ENCODE measurements at regions not wholly inside any gene's neighbourhood (a gene's known extent, or its start where the extent isn't known, plus 50 kb on each side); places are given as distances from the start of the nearest gene placed in this dataset.

DNA sequence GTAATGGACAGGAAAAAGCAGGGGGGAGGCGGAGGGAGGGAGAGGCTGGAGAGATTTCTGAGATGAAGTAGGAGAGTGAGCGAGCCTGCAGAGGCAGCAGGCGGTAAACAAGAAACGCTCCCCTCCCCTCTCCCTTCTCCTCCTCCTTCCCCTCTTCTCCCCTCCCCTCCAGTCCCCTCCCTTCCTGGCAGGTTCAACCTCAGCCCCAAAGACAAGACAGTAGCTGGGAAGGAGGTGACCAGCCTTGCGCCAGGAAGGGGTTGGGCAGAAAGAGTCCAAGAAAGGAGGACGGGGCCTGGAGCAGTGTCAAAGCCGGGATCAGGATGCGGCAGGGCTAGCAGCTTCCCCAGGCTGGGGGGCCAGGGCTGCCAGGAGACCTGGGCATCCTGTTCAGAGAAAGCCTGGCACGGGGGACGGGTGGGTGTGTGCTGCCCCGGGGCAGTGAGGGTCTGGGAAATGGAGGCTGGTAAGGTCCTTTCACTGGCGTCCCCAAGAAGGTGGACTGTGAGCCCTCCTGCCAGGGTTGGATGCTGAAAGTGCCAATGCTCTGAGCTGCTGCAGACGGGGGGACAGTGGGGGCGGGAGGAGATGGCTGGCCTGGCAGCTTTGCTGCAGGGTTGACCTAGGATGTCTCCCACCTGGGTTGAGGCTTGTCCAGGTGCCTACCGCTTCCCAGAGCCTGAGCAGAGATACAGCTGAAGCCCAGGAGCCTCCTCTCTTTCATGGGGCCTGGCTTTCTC, 261.6 kb upstream of the TNRC6C start:
- TF ChIP-seq RAD21 (IDR thresholded peaks at IDR 0.05; ENCODE audit: low read depth) (no peak), CREB1 (IDR thresholded peaks at IDR 0.05; ENCODE audit: low read depth) (no peak), FOXM1 (IDR thresholded peaks at IDR 0.05; ENCODE audit: borderline replicate concordance, low read depth) (no peak), TCF12 (IDR thresholded peaks at IDR 0.05; ENCODE audit: low read depth) (no peak), EGR1 (IDR thresholded peaks at IDR 0.05) (no peak), ZBTB7A (IDR thresholded peaks at IDR 0.05; ENCODE audit: low read depth) (no peak), TEAD4 (IDR thresholded peaks at IDR 0.05) (no peak), EP300 (IDR thresholded peaks at IDR 0.05; ENCODE audit: borderline replicate concordance) (no peak), NFIC (IDR thresholded peaks at IDR 0.05) (no peak)
- TF ChIP-seq, protein P1, sequence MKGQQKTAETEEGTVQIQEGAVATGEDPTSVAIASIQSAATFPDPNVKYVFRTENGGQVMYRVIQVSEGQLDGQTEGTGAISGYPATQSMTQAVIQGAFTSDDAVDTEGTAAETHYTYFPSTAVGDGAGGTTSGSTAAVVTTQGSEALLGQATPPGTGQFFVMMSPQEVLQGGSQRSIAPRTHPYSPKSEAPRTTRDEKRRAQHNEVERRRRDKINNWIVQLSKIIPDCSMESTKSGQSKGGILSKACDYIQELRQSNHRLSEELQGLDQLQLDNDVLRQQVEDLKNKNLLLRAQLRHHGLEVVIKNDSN (IDR thresholded peaks at IDR 0.05) = no peak
- TF ChIP-seq, protein P2, sequence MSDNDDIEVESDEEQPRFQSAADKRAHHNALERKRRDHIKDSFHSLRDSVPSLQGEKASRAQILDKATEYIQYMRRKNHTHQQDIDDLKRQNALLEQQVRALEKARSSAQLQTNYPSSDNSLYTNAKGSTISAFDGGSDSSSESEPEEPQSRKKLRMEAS (IDR thresholded peaks at IDR 0.05) = no peak
- TF ChIP-seq, protein P3, sequence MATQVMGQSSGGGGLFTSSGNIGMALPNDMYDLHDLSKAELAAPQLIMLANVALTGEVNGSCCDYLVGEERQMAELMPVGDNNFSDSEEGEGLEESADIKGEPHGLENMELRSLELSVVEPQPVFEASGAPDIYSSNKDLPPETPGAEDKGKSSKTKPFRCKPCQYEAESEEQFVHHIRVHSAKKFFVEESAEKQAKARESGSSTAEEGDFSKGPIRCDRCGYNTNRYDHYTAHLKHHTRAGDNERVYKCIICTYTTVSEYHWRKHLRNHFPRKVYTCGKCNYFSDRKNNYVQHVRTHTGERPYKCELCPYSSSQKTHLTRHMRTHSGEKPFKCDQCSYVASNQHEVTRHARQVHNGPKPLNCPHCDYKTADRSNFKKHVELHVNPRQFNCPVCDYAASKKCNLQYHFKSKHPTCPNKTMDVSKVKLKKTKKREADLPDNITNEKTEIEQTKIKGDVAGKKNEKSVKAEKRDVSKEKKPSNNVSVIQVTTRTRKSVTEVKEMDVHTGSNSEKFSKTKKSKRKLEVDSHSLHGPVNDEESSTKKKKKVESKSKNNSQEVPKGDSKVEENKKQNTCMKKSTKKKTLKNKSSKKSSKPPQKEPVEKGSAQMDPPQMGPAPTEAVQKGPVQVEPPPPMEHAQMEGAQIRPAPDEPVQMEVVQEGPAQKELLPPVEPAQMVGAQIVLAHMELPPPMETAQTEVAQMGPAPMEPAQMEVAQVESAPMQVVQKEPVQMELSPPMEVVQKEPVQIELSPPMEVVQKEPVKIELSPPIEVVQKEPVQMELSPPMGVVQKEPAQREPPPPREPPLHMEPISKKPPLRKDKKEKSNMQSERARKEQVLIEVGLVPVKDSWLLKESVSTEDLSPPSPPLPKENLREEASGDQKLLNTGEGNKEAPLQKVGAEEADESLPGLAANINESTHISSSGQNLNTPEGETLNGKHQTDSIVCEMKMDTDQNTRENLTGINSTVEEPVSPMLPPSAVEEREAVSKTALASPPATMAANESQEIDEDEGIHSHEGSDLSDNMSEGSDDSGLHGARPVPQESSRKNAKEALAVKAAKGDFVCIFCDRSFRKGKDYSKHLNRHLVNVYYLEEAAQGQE (IDR thresholded peaks at IDR 0.05; ENCODE audit: low read depth) = no peak

DNA sequence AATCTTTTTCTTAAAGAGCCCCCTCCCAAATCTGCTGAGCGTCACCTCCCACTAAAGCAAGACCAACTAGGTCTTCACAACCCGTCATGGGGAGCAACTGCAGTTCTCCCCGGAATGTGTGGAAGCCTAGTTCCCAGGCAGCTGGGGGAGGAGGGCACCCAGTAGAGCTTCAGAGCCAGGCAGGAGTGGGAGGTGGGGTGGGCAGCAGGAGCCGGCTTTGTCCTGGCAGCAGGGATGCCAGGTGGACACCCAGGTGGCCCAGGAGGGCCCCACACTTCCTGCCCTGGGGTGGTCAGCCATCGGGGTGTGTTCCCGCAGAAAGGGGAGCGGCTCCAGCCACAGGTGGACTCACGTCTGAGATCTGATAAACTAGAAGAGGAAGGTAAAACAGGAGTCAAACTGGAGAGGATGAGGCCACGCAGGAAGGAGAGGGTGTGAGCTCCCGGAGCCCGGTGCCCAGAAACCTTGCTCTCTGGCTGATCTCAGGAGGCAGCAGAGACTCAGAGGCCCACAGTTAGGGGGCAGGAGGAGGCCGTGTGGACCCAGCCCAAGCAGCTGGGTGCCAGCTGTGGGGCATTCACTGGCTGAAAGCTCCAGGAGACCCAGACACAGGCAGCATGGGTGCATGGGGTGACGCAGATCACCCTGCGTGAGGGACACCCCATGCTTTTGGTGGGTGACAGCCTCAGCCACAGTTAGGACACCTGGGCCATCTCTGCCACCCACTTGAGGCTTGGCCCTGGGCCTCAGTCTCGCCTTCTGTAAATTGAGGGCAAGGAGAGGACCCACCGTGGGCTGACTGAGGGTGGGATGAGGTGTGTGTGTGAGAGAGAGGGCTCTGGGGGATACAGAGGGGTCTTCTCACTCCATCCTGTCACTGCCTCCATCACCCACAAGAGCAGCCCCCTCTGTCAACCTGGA, 260.8 kb upstream of the TNRC6C start:
- TF ChIP-seq, protein P2 (IDR thresholded peaks at IDR 0.05) = no peak
- TF ChIP-seq ZBTB7A (IDR thresholded peaks at IDR 0.05; ENCODE audit: low read depth) = no peak
- TF ChIP-seq EGR1 (IDR thresholded peaks at IDR 0.05) = no peak
- no peak for TF ChIP-seq CREB1 (IDR thresholded peaks at IDR 0.05; ENCODE audit: low read depth)
- TF ChIP-seq TCF12 (IDR thresholded peaks at IDR 0.05; ENCODE audit: low read depth) = no peak
- TF ChIP-seq NFIC (IDR thresholded peaks at IDR 0.05) = no peak
- TF ChIP-seq RAD21 (IDR thresholded peaks at IDR 0.05; ENCODE audit: low read depth) = no peak
- TF ChIP-seq YY1 (IDR thresholded peaks at IDR 0.05; ENCODE audit: low read depth) = no peak
- TF ChIP-seq TAF1 (IDR thresholded peaks at IDR 0.05; ENCODE audit: low read depth) = no peak
- TF ChIP-seq EP300 (IDR thresholded peaks at IDR 0.05; ENCODE audit: borderline replicate concordance) = no peak
- TF ChIP-seq, protein P3 (IDR thresholded peaks at IDR 0.05; ENCODE audit: low read depth) = no peak
- no peak for TF ChIP-seq CEBPB (IDR thresholded peaks at IDR 0.05)
- TF ChIP-seq, protein P1 (IDR thresholded peaks at IDR 0.05) = no peak
- TF ChIP-seq FOXM1 (IDR thresholded peaks at IDR 0.05; ENCODE audit: borderline replicate concordance, low read depth) = no peak
- TF ChIP-seq TEAD4 (IDR thresholded peaks at IDR 0.05) = no peak

DNA sequence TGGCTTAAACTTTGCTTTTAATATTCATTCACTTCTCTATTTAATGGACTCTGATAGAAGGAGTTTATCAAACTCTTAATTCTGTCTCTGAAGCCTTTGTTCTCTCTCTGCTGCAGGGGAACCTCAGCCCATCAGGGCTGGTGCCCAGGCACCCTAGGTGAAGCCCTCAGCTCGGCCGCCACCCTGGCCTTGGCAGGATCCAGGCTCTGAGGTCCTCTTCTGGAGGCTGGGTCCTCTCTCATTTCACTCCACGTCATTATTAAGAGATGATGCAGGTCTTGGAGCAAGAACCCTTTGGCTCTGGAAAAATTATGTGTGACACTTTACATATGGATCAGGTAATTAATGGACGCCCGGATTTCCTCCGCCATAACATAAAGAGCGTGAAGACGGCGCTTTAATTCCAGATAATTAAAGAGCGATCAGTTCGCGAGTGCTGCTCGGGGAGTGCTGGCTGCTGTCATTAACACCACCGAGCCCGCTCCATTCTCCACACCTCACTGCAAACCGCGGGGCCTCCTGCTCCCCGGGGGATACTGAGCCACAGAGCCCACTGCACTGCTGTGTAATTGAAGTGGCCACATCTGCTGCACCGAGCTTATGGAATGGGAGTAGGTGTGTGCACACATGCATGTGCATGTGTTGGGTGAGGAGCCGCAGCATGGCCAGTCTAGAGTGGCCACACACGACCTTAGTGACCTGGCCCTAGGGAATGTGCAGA, 259.4 kb upstream of the TNRC6C start:
- no peak for TF ChIP-seq EP300 (IDR thresholded peaks at IDR 0.05; ENCODE audit: borderline replicate concordance)
- TF ChIP-seq NFIC (IDR thresholded peaks at IDR 0.05) = no peak
- TF ChIP-seq, protein P3 (IDR thresholded peaks at IDR 0.05; ENCODE audit: low read depth) = no peak
- TF ChIP-seq CREB1 (IDR thresholded peaks at IDR 0.05; ENCODE audit: low read depth) = no peak
- TF ChIP-seq, protein P2 (IDR thresholded peaks at IDR 0.05) = no peak
- TF ChIP-seq RAD21 (IDR thresholded peaks at IDR 0.05; ENCODE audit: low read depth) = no peak
- TF ChIP-seq ZBTB7A (IDR thresholded peaks at IDR 0.05; ENCODE audit: low read depth) = no peak

Measured in Ishikawa (cell line).